Hepatocyte (in vitro differentiated cells): ENCODE measurements at regions not wholly inside any gene's neighbourhood (a gene's known extent, or its start where the extent isn't known, plus 50 kb on each side); places are given as distances from the start of the nearest gene placed in this dataset.

Experiments
- EZH2 ChIP-seq: fragments of 200-600 bp; sonication (generic); IDR thresholded peaks from 2 replicates; pipeline ENCODE4 v1.6.1; 2016; ENCODE audit warnings: antibody characterized with exemption, mild to moderate bottlenecking, borderline replicate concordance
- TF ChIP-seq, protein P1 (sequence below): fragments of 200-600 bp; sonication (generic); IDR thresholded peaks from 2 replicates; pipeline ENCODE4 v1.5.1; 2016; ENCODE audit warnings: antibody characterized with exemption, mild to moderate bottlenecking; ENCODE audit not compliant: poor library complexity

DNA sequence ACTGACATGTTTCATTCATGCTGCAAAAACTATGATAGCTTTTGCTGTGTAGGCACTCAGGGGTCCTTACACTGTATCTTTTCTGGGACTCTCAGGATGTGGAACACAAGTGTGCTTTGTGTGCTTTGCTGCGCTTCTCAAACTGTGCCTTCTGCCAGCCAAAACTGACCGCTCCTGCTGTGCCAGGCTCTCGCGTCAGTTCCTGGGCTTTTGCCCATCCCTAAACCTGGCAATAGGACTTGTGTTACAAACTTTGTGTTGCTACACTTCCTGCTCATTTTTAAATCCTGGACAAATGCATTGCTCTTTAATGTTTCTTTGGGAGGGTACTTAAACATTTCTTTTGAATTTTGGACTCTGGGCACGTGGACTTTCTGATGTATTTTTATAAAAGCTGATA lies 60.3 kb downstream of the DIPK2A start:
- TF ChIP-seq, protein P1, sequence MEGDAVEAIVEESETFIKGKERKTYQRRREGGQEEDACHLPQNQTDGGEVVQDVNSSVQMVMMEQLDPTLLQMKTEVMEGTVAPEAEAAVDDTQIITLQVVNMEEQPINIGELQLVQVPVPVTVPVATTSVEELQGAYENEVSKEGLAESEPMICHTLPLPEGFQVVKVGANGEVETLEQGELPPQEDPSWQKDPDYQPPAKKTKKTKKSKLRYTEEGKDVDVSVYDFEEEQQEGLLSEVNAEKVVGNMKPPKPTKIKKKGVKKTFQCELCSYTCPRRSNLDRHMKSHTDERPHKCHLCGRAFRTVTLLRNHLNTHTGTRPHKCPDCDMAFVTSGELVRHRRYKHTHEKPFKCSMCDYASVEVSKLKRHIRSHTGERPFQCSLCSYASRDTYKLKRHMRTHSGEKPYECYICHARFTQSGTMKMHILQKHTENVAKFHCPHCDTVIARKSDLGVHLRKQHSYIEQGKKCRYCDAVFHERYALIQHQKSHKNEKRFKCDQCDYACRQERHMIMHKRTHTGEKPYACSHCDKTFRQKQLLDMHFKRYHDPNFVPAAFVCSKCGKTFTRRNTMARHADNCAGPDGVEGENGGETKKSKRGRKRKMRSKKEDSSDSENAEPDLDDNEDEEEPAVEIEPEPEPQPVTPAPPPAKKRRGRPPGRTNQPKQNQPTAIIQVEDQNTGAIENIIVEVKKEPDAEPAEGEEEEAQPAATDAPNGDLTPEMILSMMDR: no peak
- no peak for TF ChIP-seq EZH2
